ENCODE measurements at regions not wholly inside any gene's neighbourhood (a gene's known extent, or its start where the extent isn't known, plus 50 kb on each side); places are given as distances from the start of the nearest gene placed in this dataset.

GRCh38 chr5:11977904-11978303 is 73.7 kb upstream of the CTNND2 start:
- DNase-seq: no peak
- no peaks in the 10 kb centered on the region for H3K9me3 Mint-ChIP-seq
- no peaks in the 10 kb centered on the region for H3K36me3 Mint-ChIP-seq (ENCODE audit: low read depth)
- H3K9ac ChIP-seq (ENCODE audit: extremely low read depth, low read length, poor library complexity, severe bottlenecking): no peak overlapping the region
- no peak overlapping the region for H3K4me3 Mint-ChIP-seq
- 100% methylated on average over 1 of the region's 2 CpGs; no CpG with 5 or more reads in 1 of the 2 experiments for WGBS, 2 experiments (ENCODE audit: insufficient coverage in 1 of 2, insufficient read length in 1 of 2)
- H3K4me1 Mint-ChIP-seq: no peaks in the 10 kb centered on the region
- no peaks in the 10 kb centered on the region for H3K36me3 ChIP-seq (ENCODE audit: control insufficient read depth, insufficient read depth, low read length)
- H3K27ac ChIP-seq (ENCODE audit: low read depth, low read length): no peak overlapping the region
- no peaks in the 10 kb centered on the region for H3K27me3 ChIP-seq (ENCODE audit: control insufficient read depth, insufficient read depth, low read length, poor library complexity, severe bottlenecking)
- no peak for TF ChIP-seq CTCF (conservative IDR thresholded peaks at IDR 0.05)
- H3K27me3 Mint-ChIP-seq (ENCODE audit: insufficient read depth): no peaks in the 10 kb centered on the region
- H3K4me3 ChIP-seq (ENCODE audit: low read length): no peak overlapping the region
- no peaks in the 10 kb centered on the region for H3K9me3 ChIP-seq (ENCODE audit: control insufficient read depth, low read length)
- H3K27ac Mint-ChIP-seq: no peak overlapping the region
- H3K4me1 ChIP-seq (ENCODE audit: control insufficient read depth, insufficient read depth, low read length): no peaks in the 10 kb centered on the region

- H3K36me3 ChIP-seq (ENCODE audit: control insufficient read depth, insufficient read depth, low read length): no peaks in the 10 kb centered on the region
- H3K36me3 Mint-ChIP-seq (ENCODE audit: low read depth): no peaks in the 10 kb centered on the region
- WGBS, 2 experiments (ENCODE audit: insufficient coverage in 1 of 2, insufficient read length in 1 of 2): 95% methylated on average over 5 to 7 of the region's 7 CpGs
- no peaks in the 10 kb centered on the region for H3K27me3 ChIP-seq (ENCODE audit: control insufficient read depth, insufficient read depth, low read length, poor library complexity, severe bottlenecking)
- H3K9ac ChIP-seq (ENCODE audit: extremely low read depth, low read length, poor library complexity, severe bottlenecking): no peak overlapping the region
- no peaks in the 10 kb centered on the region for H3K4me1 Mint-ChIP-seq
- no peak for TF ChIP-seq CTCF (conservative IDR thresholded peaks at IDR 0.05)
- no peaks in the 10 kb centered on the region for H3K4me1 ChIP-seq (ENCODE audit: control insufficient read depth, insufficient read depth, low read length)
- H3K4me3 Mint-ChIP-seq: no peak overlapping the region
- H3K9me3 Mint-ChIP-seq: no peaks in the 10 kb centered on the region
- no peak overlapping the region for H3K27ac ChIP-seq (ENCODE audit: low read depth, low read length)
- no peaks in the 10 kb centered on the region for H3K27me3 Mint-ChIP-seq (ENCODE audit: insufficient read depth)
- no peak overlapping the region for H3K4me3 ChIP-seq (ENCODE audit: low read length)
- DNase-seq: no peak
- no peaks in the 10 kb centered on the region for H3K9me3 ChIP-seq (ENCODE audit: control insufficient read depth, low read length)
- H3K27ac Mint-ChIP-seq: no peak overlapping the region
These were observed 69.2 kb upstream of the CTNND2 start for GRCh38 chr5:11973469-11973868.

GRCh38 chr5:11963227-11963626 is 59.0 kb upstream of the CTNND2 start:
- no peaks in the 10 kb centered on the region for H3K36me3 Mint-ChIP-seq (ENCODE audit: low read depth)
- H3K9me3 Mint-ChIP-seq: no peaks in the 10 kb centered on the region
- TF ChIP-seq CTCF (conservative IDR thresholded peaks at IDR 0.05): no peak
- no peak overlapping the region for H3K27ac Mint-ChIP-seq
- H3K4me1 Mint-ChIP-seq: no peaks in the 10 kb centered on the region
- Histone ChIP-seq H3K36me3 (ENCODE audit: control insufficient read depth, insufficient read depth, low read length) (no peaks in the 10 kb centered on the region), H3K4me1 (ENCODE audit: control insufficient read depth, insufficient read depth, low read length) (no peaks in the 10 kb centered on the region), H3K27me3 (ENCODE audit: control insufficient read depth, insufficient read depth, low read length, poor library complexity, severe bottlenecking) (no peaks in the 10 kb centered on the region), H3K9me3 (ENCODE audit: control insufficient read depth, low read length) (no peaks in the 10 kb centered on the region), H3K4me3 (ENCODE audit: low read length) (no peak overlapping the region), H3K27ac (ENCODE audit: low read depth, low read length) (no peak overlapping the region), H3K9ac (ENCODE audit: extremely low read depth, low read length, poor library complexity, severe bottlenecking) (no peak overlapping the region)
- no peaks in the 10 kb centered on the region for H3K27me3 Mint-ChIP-seq (ENCODE audit: insufficient read depth)
- H3K4me3 Mint-ChIP-seq: no peak overlapping the region
- 100% methylated on average over 2 of the region's 3 CpGs; no CpG with 5 or more reads in 1 of the 2 experiments for WGBS, 2 experiments (ENCODE audit: insufficient coverage in 1 of 2, insufficient read length in 1 of 2)
- no peak for DNase-seq
